ENCODE measurements at regions not wholly inside any gene's neighbourhood (a gene's known extent, or its start where the extent isn't known, plus 50 kb on each side); places are given as distances from the start of the nearest gene placed in this dataset.

DNA sequence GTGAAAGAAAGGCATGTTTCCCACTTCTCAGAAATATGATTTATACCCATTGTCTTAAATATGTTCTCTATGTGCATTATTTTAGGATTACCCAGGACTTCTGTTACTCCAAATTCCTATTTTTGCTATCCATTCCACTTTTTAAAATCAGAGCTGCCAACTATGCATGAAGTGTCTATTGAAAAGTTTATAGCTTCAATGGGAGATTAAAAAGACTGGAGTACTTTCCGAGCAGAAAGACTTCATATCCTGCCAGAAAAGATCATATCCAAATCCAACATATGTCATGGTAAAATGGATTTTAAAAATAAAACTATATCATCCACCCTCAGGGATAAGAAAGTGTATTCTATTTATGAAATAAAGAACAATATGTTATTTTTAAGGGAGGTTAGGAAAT is 212.7 kb downstream of the COL12A1 start:
- TF ChIP-seq POLR2AphosphoS5 (IDR thresholded peaks at IDR 0.05) = no peak
- TF ChIP-seq, protein P1, sequence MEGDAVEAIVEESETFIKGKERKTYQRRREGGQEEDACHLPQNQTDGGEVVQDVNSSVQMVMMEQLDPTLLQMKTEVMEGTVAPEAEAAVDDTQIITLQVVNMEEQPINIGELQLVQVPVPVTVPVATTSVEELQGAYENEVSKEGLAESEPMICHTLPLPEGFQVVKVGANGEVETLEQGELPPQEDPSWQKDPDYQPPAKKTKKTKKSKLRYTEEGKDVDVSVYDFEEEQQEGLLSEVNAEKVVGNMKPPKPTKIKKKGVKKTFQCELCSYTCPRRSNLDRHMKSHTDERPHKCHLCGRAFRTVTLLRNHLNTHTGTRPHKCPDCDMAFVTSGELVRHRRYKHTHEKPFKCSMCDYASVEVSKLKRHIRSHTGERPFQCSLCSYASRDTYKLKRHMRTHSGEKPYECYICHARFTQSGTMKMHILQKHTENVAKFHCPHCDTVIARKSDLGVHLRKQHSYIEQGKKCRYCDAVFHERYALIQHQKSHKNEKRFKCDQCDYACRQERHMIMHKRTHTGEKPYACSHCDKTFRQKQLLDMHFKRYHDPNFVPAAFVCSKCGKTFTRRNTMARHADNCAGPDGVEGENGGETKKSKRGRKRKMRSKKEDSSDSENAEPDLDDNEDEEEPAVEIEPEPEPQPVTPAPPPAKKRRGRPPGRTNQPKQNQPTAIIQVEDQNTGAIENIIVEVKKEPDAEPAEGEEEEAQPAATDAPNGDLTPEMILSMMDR (IDR thresholded peaks at IDR 0.05; ENCODE audit: poor library complexity, severe bottlenecking) = no peak
- no peak for TF ChIP-seq EP300 (conservative IDR thresholded peaks at IDR 0.05; ENCODE audit: poor library complexity, severe bottlenecking)
- no peak for TF ChIP-seq EZH2 (IDR thresholded peaks at IDR 0.05; ENCODE audit: borderline replicate concordance, insufficient read depth, low read length, poor library complexity, severe bottlenecking)
- TF ChIP-seq TAF1 (IDR thresholded peaks at IDR 0.05; ENCODE audit: low read depth) = no peak
- TF ChIP-seq, protein P2, sequence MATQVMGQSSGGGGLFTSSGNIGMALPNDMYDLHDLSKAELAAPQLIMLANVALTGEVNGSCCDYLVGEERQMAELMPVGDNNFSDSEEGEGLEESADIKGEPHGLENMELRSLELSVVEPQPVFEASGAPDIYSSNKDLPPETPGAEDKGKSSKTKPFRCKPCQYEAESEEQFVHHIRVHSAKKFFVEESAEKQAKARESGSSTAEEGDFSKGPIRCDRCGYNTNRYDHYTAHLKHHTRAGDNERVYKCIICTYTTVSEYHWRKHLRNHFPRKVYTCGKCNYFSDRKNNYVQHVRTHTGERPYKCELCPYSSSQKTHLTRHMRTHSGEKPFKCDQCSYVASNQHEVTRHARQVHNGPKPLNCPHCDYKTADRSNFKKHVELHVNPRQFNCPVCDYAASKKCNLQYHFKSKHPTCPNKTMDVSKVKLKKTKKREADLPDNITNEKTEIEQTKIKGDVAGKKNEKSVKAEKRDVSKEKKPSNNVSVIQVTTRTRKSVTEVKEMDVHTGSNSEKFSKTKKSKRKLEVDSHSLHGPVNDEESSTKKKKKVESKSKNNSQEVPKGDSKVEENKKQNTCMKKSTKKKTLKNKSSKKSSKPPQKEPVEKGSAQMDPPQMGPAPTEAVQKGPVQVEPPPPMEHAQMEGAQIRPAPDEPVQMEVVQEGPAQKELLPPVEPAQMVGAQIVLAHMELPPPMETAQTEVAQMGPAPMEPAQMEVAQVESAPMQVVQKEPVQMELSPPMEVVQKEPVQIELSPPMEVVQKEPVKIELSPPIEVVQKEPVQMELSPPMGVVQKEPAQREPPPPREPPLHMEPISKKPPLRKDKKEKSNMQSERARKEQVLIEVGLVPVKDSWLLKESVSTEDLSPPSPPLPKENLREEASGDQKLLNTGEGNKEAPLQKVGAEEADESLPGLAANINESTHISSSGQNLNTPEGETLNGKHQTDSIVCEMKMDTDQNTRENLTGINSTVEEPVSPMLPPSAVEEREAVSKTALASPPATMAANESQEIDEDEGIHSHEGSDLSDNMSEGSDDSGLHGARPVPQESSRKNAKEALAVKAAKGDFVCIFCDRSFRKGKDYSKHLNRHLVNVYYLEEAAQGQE (IDR thresholded peaks at IDR 0.05; ENCODE audit: borderline replicate concordance) = no peak
- TF ChIP-seq MXI1 (conservative IDR thresholded peaks at IDR 0.05; ENCODE audit: poor library complexity, severe bottlenecking) = no peak
- TF ChIP-seq RAD21 (conservative IDR thresholded peaks at IDR 0.05) = no peak

Measured in neural cell (in vitro differentiated cells).